Testis (tissue), 2 donors: ENCODE measurements at regions not wholly inside any gene's neighbourhood (a gene's known extent, or its start where the extent isn't known, plus 50 kb on each side); places are given as distances from the start of the nearest gene placed in this dataset.

Experiments
- POLR2A ChIP-seq: fragments of 450-650 bp; IDR thresholded peaks from one replicate; pipeline ENCODE4 v1.6.1; 2017; ENCODE audit warnings: antibody characterized with exemption, mild to moderate bottlenecking, moderate library complexity
- TF ChIP-seq, protein P1 (sequence below), 3 experiments: fragments of 450-650 bp in 2 of 3; fragments of 200-600 bp in 1 of 3; sonication (generic) in 1 of 3; IDR thresholded peaks; one replicate each; pipeline ENCODE4 v1.5.1; 2016 to 2019; ENCODE audit warnings: antibody characterized with exemption in 3 of 3, mild to moderate bottlenecking in 2 of 3, moderate library complexity in 1 of 3

- TF ChIP-seq, protein P1, sequence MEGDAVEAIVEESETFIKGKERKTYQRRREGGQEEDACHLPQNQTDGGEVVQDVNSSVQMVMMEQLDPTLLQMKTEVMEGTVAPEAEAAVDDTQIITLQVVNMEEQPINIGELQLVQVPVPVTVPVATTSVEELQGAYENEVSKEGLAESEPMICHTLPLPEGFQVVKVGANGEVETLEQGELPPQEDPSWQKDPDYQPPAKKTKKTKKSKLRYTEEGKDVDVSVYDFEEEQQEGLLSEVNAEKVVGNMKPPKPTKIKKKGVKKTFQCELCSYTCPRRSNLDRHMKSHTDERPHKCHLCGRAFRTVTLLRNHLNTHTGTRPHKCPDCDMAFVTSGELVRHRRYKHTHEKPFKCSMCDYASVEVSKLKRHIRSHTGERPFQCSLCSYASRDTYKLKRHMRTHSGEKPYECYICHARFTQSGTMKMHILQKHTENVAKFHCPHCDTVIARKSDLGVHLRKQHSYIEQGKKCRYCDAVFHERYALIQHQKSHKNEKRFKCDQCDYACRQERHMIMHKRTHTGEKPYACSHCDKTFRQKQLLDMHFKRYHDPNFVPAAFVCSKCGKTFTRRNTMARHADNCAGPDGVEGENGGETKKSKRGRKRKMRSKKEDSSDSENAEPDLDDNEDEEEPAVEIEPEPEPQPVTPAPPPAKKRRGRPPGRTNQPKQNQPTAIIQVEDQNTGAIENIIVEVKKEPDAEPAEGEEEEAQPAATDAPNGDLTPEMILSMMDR (IDR thresholded peaks at IDR 0.05), result no peak
- no peak for TF ChIP-seq POLR2A
Measured at GRCh38 chr11:71079795-71080194, 172.6 kb downstream of the SHANK2 start.
